Epithelial cell of prostate (primary cell): ENCODE measurements at regions not wholly inside any gene's neighbourhood (a gene's known extent, or its start where the extent isn't known, plus 50 kb on each side); places are given as distances from the start of the nearest gene placed in this dataset.

Source experiments
- DNase-seq: peaks from one replicate; pipeline ENCODE4 v3.0.0-alpha.2; 2011; ENCODE audit warnings: low read depth, low spot score
- H3K27ac ChIP-seq: fragments of 450-650 bp; 2 replicates; pipeline ENCODE4 v1.5.1; 2017; ENCODE audit warnings: mild to moderate bottlenecking

DNA sequence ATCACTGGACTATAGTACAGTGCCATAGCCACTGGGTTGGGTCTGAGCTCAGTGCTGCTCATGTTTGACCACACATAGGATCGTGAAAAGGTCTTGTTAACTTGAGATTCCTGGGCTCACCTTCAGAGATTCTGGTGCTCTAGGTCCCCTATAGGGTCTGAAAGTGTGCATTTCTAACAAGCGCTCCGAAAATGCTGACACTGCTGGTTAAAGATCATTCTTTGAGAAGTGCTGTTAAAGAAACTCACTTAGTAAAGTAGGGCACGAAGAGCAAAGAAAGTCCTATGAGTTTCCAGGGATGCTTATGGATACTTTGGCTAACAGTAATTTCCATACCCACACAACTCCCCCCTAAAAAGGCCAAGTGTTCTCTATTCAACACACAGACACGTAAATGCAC, 108.1 kb upstream of the PAX6 start:
- no peak for DNase-seq
- no peak overlapping the region for H3K27ac ChIP-seq

DNA sequence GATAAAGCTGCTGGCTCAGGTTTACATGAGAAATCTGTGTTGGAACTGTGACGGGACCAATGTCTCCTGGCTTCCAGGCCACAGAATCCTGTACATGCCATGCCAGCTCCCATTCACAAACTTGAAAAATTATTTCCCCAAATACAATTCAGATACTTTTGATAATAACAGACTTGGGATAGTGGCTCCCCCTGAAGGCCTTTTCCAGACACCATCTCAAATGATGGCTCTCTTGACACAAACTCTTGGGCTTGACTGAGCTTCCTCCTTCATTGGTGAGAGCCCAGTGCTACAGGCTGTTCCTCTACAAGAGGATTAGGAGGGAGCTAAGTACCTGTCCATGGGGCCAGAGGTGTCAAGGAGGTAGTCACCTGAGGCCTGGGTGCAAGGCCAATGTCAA, 104.7 kb upstream of the PAX6 start:
- no peak overlapping the region for H3K27ac ChIP-seq
- DNase-seq: no peak

DNA sequence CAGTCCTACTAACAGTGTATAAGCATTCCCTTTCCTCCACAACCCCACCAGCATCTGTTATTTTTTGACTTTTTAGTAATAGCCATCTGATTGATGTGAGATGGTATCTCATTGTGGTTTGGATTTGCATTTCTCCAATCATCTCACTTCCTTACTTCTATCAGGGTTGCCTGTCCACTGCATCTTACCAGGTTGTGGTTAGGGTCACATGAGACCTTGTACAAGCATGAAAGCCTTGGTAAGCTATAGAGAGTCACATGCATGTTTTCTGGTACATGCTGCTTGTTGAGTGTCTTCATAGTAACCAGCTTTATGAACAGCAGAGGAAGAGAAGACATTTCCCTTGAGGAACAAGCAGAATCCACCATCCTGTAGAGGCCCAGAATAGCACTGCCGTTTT, 102.9 kb upstream of the PAX6 start:
- no peak for DNase-seq
- no peak overlapping the region for H3K27ac ChIP-seq

DNA sequence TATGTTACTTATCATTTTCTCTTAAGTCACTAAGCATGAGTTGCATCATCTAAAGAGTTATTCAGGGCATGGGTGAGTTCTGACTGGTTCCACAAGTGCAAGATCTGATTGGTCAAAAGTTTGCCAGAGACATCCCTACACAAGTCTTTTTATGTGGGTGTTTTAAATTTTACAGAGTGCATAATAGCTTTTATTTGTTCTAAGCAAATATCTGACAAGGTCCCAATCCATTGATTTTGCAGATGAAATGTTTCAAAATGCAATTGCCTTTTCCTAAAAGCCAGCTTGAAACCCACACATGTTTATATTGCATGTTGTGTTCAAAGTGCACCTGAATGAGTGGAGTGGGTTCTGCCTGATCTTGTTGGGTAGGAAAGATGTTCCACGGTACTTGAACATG, 101.7 kb upstream of the PAX6 start:
- H3K27ac ChIP-seq: no peak overlapping the region
- DNase-seq: no peak

DNA sequence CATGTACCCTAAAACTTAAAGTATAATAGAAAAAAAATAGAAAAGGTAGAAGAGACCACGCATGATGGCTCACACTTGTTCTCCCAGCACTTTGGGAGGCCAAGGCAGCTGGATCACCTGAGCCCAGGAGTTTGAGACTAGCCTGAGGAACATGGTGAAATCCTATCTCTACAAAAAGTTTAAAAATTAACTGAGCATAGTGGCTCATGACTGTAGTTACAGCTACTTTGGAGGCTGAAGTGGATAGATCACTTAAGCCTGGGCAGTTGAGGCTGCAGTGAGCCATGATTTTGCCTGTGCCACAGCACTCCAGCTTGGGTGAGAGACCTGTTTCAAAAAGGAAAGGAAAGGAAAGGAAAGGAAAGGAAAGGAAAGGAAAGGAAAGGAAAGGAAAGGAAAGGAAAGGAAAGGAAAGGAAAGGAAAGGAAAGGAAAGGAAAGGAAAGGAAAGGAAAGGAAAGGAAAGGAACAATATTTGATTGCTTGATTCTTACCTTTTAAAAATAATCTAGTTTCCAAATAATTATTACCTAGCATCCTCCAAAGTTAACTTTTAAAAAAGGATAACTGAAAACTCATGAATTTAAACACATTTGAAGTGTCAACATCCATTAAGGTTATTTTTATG, 99.9 kb upstream of the PAX6 start:
- H3K27ac ChIP-seq: no peak overlapping the region
- DNase-seq: no peak

DNA sequence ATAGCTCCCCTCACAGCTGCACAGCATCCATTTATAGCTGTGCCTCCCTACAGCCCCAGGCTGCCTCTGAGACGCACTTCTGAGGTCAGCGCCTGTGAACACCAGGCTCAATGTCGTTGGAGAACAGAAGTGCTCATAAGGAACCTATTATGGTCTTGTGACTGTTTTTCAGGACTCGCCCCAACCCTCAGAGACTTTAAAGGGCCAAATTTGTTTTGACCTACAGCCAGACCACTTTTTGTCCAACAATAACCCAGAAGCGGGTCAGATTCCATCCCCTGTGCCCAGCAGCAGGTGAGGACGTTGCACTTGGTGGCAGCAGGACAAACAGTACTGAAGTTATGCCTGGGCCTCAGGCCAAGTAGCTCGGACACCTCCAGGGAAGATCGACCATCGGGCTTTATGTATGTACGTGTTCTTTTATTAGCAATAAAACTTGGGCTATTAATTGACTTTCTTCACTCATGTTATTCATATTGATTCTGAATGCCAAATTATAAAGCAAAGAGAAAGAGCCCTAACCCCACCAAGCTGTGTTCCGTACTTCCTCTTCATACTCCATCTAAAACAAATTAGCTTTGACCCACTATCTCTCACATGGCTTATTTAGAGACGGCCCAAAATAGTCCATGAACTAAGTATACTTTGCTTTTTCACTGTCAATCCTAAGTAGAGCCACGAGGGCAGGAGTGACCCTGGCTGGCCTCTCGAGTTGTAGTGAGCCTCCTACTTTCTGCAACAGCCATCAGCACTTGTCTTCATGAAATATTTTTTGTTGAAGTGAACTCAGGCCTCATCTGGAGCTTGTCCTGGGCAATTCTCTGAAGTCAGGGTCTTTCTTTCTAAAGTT, 92.3 kb upstream of the PAX6 start:
- DNase-seq: no peak
- H3K27ac ChIP-seq: no peak overlapping the region

DNA sequence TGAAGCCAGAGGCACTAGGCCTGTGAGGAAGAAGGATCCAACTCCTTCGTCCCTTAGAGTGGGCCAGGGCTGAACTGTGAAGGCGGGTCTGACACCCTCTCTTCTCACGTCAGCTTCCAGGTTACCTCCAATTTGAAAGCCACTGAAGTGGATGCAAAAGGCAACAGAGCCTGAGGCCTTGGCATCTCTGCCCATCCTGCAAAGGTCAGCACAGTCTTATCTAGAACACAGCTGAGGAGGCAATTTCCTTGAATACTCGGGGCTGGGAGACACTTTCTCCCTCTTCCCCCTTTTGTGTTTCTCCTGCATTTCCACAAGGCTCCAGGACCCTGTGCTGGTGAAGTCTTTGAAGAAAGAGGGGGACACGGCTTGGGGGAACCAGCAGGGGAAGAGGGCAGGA, 91.6 kb upstream of the PAX6 start:
- DNase-seq: no peak
- H3K27ac ChIP-seq: no peak overlapping the region

DNA sequence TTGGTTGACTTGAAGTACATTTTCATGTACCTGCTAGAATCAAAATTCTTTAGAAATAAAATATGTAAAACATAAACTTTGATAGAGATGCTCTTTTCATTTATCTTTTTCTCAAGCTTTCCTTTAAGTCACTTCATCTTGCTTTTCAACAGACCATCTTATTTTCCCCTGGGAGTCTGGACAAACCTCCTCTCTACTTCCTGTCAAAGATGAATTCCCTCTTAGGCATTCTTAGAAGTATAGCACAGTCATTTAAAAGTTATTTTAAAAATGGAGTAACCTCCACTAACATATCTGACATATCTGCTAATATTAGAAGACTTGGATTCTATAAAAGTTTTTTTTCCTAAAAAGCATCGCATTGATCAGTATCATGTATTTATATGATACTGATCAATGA, 84.8 kb upstream of the PAX6 start:
- DNase-seq: no peak
- H3K27ac ChIP-seq: no peak overlapping the region

DNA sequence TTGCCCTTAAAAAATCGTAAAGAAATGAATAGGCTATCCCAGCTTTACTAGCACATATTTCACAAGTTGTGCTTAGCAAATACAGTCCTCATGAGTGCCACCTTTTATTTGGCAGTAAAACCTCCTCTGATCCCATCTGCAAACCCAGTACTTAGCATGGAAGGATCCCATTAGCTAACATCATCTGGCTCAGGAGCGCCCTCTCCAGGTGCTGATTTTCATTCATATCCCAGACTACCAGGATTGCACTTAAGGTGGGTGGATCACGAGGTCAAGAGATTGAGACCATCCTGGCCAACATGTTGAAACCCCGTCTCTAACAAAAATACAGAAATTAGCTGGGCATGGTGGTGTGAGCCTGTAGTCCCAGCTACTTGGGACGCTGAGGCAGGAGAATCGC, 76.1 kb upstream of the PAX6 start:
- no peak for DNase-seq
- no peak overlapping the region for H3K27ac ChIP-seq

DNA sequence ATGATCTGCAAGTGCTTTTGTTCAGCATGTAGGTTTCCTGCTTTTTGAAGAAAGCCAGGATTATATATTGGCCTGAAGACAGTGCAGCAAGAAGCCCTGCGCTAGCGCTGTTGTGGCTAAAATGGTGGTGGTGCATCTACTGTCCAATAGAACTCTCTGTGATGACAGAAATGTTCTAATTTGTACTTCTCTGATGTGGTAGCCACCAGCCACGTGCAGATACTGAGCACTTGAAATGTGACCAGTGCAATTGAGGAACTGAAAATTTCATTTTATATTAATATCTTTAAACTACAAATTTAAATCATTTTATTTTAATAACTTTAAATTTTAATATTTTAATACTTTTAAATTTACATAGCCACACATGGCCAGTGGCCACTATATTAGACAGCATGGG, 73.0 kb upstream of the PAX6 start:
- no peak overlapping the region for H3K27ac ChIP-seq
- DNase-seq: no peak

DNA sequence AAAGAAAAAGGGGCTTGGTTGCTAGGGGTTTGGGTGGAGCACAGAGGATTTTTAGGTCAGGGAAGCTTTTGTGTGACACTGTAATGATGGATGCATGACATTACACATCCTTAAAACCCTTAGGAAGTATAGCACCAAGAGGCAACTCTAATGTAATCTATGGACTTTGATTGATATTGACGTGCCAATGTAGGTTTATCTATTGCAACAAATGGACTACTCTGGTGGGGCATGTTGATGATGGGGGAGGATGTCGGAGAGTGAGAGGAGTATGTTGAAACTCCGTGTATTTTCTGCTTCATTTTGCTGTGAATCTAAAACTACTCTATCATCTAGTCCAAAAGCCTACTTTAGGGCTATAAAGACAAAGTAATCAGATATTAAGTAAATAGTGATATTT, 72.3 kb upstream of the PAX6 start:
- no peak overlapping the region for H3K27ac ChIP-seq
- no peak for DNase-seq

DNA sequence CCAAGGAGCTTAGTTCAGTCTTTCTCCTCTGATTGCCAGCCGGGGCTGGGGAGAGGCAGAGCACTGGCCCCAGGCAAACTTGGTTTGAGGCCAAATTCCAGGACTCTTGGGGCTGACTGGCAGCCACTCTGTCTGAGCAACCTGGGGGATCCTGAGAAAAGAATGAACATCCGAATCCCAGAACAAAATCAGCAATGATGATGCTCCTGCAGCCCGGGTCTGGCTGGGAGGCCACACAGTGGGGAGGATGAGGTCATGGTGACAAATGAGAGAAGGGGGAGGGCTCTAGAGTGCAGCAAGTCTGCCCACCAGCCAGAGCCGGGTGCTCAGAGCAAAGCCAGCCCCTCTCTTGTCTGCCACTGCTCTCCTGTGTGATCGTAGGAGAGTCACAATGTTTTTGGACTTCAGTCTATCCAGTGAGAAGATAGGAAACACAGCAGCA, 71.8 kb upstream of the PAX6 start:
- no peak for DNase-seq
- no peak overlapping the region for H3K27ac ChIP-seq

DNA sequence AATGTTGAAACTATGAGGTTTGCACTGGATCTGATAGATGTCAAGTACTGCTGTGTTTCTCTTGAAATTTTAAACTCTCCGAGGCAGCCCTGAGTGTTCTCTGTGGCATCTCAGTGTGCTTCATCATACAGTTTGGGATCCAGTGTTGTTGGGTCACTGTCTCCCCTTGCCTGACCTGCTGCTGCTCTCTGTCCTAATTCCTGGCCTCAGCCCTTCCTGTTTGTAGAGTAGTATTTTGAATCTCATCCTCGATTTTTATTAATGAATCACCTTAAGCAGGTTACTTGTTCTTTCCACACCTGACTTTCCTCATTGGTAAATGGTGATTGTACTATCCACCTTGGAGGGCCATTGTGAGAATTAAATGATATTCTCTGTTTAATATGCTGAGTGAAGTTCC, 70.7 kb upstream of the PAX6 start:
- DNase-seq: no peak
- no peak overlapping the region for H3K27ac ChIP-seq

DNA sequence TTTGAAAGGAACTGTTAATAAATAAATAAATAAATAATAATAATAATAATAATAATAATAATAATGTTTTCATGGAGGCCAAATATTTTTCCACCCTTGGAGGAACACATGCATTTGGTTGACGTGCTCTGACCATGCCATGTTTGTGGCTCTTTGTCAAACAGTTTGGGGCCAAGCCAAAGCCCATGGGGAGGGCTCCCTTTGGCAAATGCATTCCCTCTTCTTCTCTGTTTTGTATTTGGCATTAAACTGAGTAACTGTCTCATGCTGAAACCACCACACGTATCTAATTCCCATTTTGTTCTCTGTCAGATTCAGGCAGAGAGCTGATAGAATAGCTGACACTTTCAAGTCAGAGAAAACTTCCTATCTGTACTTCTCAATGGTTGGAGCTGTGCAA, 68.6 kb upstream of the PAX6 start:
- no peak for DNase-seq
- no peak overlapping the region for H3K27ac ChIP-seq

DNA sequence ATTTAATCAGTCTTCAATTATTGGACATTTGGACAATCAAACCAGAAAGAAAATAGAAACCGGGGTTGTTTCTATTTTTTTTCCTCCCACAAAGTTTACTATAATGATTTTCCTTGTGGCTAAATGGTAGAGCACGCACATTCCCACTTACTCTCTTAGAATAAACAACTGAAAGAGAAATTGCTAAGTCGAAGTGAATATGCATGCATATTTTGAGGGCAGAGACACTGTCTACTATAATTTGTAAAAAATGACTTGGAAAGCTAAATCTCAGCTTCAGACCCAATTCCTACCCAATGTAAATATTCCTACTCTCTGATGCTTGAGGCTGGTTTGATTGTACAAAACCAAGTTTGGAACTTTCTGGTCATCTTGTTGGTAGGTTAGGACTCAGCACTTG, 66.7 kb upstream of the PAX6 start:
- no peak for DNase-seq
- H3K27ac ChIP-seq: no peak overlapping the region

DNA sequence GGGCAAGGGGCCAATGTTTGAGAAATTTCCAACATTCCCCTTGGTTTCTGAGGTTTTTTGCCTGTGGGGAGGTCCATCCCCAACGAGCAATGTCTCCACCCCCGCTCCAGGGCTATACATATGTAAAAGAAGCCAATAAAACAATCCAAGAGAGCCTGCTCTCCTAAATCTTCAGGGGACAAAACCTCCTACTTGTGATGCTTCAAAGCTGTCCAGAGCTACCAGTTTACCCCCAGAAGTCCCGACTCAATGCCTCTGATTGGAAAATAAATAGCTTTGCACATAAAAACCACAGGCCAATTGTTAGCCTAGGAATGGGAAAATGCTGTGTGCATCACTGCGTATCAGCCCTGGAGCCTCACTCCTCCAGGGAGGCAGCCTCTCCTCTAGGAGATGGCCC, 66.0 kb upstream of the PAX6 start:
- DNase-seq: no peak
- no peak overlapping the region for H3K27ac ChIP-seq

DNA sequence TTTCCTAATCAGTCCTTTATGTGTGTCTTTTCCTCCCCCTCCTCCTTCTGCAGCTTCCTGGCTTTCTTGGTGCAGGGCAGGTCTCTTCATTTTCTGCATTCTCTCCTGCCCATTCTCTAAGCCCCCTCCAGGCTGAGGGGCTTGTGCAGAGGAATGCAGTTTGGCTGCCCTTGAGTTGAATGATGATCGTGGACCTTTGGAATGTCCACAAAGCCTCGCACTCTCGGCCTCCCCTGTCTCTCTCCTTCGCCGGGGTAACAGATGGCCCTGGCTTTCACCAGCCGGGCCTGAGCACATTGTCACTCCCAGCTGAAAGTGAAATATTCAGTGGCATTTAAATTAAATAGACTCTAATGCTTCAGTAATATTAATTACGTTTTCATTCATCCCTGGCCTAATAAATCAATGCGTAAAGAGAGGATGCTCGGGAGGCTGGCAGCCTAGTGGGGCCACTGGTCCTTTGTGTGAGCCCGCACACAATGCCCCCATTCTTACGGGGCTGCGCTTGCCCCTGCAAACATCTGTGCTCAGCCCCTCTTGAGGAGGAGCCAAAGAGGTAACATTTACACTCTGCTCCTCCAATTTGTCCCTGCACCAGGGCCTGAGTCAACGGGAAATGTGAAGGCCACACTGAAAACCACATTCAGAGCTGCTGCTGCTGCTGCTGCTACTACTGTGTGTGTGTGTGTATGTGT, 64.9 kb upstream of the PAX6 start:
- no peak overlapping the region for H3K27ac ChIP-seq
- no peak for DNase-seq

DNA sequence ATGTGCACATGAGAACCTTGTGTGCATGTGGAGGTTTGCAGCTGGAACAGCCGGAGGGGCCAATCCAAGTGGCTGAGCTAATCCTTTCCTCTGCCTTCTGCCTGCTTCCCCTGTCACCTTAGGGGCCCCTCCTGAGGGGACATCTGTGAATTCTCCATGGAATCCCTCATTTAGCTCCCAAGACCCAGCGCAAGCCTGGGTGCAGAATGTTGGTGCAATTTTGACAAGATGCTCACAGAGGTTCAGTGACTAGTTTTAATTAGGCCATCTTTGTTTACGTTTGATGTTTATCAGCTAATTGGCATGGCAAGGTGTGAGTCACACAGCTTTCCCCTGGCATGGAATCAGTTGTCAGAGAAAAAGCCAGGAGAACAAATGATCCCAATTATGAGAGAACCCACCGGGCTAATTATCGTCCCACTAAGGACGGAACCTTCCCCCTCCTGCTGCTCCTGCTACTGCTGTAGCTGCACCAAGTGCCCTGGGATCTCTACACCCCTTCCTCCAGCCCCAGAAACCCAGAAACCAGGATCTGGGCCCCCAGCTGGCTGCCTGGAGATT, 63.6 kb upstream of the PAX6 start:
- H3K27ac ChIP-seq: no peak overlapping the region
- no peak for DNase-seq

DNA sequence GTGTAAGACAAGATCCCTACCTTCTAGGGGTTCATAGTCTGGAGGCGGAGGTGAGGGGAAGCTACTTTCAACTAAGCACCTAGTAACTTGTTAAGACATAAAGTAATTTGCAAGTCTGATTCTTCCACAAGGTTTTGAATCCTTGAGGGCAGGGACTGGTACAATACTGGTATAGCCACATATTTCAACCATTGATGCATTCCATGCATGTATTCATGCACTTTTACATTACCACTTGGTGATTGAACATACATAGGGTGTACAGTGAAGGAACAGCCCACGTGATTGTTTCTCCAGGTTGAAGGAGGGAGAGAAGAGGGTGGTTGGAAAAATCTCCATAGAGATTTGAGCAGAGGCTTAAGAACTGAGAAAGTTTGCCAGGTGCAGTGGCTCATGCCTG, 62.0 kb upstream of the PAX6 start:
- DNase-seq: no peak

DNA sequence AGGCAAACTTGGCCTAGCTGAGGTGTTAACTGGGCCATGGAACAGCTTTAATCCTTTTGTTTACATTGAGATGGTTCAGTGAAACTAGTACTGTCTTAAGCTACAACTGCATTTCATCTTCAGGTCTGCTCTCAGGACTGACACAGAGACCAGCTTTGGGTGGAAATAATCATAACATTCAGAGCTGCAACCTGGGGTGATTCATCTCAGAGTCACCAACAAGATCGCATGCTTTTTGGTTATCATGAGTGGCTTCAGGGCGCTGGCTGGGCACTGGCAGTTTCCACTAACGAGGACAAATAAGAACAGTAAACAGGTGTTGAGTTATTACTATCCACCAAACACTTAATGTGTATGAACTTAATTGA, 60.9 kb upstream of the PAX6 start:
- peak; percentile 8 for DNase-seq
- peak overlapping the region; percentile 7 for H3K27ac ChIP-seq

More for the DNA sequence above, 62.0 kb upstream of the PAX6 start:
- no peak overlapping the region for H3K27ac ChIP-seq
